Activated naive CD8-positive, alpha-beta T cell treated with anti-CD3 and anti-CD28 coated beads, Interleukin-2, amount 50 U/mL, for 24 hours (primary cell): ENCODE measurements at regions not wholly inside any gene's neighbourhood (a gene's known extent, or its start where the extent isn't known, plus 50 kb on each side); places are given as distances from the start of the nearest gene placed in this dataset.

ENCODE experiments used
- ATAC-seq: fragments of 150-1000 bp; cut with Tn5 transposase; one replicate; pipeline ENCODE4 v1.10.0; 2021
- DNase-seq: peaks from one replicate; pipeline ENCODE4 v3.0.0; 2021
- H3K27ac Mint-ChIP-seq: one replicate; pipeline ENCODE4 v1.8.0; 2021; ENCODE audit warnings: mild to moderate bottlenecking, mixed read lengths
- H3K27me3 Mint-ChIP-seq: one replicate; pipeline ENCODE4 v1.8.0; 2021; ENCODE audit warnings: mixed read lengths
- H3K36me3 Mint-ChIP-seq: one replicate; pipeline ENCODE4 v1.8.0; 2021; ENCODE audit warnings: low read depth, mixed read lengths
- H3K4me1 Mint-ChIP-seq: one replicate; pipeline ENCODE4 v1.8.0; 2021; ENCODE audit warnings: mixed read lengths
- H3K4me3 Mint-ChIP-seq: one replicate; pipeline ENCODE4 v1.8.0; 2021; ENCODE audit warnings: mild to moderate bottlenecking, moderate library complexity, mixed read lengths
- H3K9me3 Mint-ChIP-seq: one replicate; pipeline ENCODE4 v1.8.0; 2021; ENCODE audit warnings: mixed read lengths

GRCh38 chr3:111286746-111287145 lies 215.1 kb downstream of the NECTIN3 start:
- Mint-ChIP-seq H3K36me3 (peaks cover 2% of the 10 kb centered on the region), H3K9me3 (no peaks in the 10 kb centered on the region), H3K4me3 (no peak overlapping the region)

DNA sequence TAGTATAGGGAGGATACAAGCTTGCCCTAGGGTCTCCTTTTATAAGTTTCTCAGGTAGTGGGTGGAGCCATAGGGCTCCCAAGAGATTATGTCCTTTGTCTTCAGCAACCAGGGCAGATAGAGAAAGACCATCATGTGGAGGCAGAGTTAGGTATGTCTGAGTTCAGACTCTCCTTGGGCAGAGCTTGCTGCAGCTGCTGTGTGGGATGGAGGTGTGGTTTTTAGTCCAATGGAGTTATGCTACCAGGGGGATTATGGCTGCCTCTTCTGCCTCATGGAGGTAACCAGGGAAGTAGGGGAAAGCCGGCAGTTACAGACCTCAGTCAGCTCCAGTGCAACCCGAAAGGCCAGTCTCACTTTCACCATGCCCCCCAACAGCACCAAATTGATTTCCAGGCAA lies 220.5 kb downstream of the NECTIN3 start:
- Mint-ChIP-seq H3K36me3 (peaks cover 2% of the 10 kb centered on the region), H3K27ac (no peak overlapping the region)
- ATAC-seq = no peak

More at GRCh38 chr3:111286746-111287145, 215.1 kb downstream of the NECTIN3 start:
- H3K4me1 Mint-ChIP-seq = peaks cover 19% of the 10 kb centered on the region
- DNase-seq (no peak), ATAC-seq (no peak)
- no peaks in the 10 kb centered on the region for H3K27me3 Mint-ChIP-seq
- H3K27ac Mint-ChIP-seq = no peak overlapping the region

DNA sequence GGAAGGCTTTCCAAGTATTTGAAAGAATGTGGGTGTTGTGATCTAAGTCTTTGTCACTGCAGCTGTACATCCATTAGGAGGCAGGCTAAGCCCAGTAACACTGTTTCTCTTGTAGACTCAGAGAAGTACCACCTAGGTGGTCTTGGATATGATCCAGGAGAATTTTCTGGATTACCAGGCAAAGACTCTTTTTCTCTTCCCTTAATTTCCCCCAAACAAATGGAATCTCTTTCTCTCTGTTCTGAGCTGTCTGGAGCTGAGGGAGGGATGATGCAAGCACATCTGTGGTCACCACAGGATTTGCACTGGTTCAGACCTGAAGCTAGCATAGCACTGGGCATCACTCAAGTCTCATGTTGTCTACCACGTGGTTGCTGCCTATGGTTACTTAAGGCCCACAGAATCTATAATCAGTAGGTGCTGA lies 227.6 kb downstream of the NECTIN3 start:
- Mint-ChIP-seq H3K9me3 (no peaks in the 10 kb centered on the region), H3K4me1 (peaks cover 10% of the 10 kb centered on the region), H3K27ac (no peak overlapping the region), H3K27me3 (no peaks in the 10 kb centered on the region), H3K4me3 (no peak overlapping the region), H3K36me3 (no peaks in the 10 kb centered on the region)
- ATAC-seq = peak; percentile 54
- DNase-seq = no peak

More for the DNA sequence above, 220.5 kb downstream of the NECTIN3 start:
- Mint-ChIP-seq H3K9me3 (no peaks in the 10 kb centered on the region), H3K4me1 (no peaks in the 10 kb centered on the region), H3K4me3 (no peak overlapping the region), H3K27me3 (no peaks in the 10 kb centered on the region)
- no peak for DNase-seq

DNA sequence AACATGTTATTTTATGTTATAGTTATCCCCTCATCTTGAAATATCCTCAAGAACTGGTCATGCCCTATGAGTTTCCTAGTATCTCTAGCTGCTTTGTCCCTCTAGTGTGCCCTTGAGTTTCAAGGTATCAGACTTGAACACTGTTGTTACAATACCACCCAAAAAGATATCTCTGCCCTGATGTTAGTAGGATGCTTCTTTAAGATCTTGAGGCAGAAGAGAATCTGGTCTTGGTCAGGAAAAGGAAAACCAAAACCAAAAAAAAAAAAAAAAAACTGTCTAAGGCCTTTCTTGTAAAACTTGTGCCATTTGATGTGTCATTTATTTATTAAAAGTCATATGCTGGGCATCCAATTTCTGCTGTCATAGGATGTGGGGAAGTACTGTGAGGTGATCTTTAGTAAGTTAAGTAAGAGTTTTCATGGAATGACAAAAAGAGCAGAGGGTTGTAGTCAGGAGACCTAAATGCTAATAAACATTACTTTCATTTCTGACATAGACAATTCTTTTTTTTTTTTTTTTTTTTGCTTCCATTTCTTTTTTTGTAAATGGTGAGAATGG lies 229.7 kb downstream of the NECTIN3 start:
- DNase-seq (no peak), ATAC-seq (no peak)
- Mint-ChIP-seq H3K4me3 (no peak overlapping the region), H3K27me3 (no peaks in the 10 kb centered on the region), H3K9me3 (no peaks in the 10 kb centered on the region), H3K4me1 (peaks cover 10% of the 10 kb centered on the region), H3K27ac (no peak overlapping the region), H3K36me3 (no peaks in the 10 kb centered on the region)

GRCh38 chr3:111302063-111302462 lies 230.4 kb downstream of the NECTIN3 start:
- no peak for ATAC-seq
- Mint-ChIP-seq H3K27me3 (no peaks in the 10 kb centered on the region), H3K36me3 (no peaks in the 10 kb centered on the region), H3K4me3 (no peak overlapping the region), H3K4me1 (peaks cover 10% of the 10 kb centered on the region), H3K27ac (no peak overlapping the region), H3K9me3 (no peaks in the 10 kb centered on the region)
- no peak for DNase-seq

- Mint-ChIP-seq H3K9me3 (no peaks in the 10 kb centered on the region), H3K4me3 (no peak overlapping the region), H3K36me3 (no peaks in the 10 kb centered on the region), H3K27ac (no peak overlapping the region), H3K27me3 (no peaks in the 10 kb centered on the region), H3K4me1 (peaks cover 10% of the 10 kb centered on the region)
- no peak for DNase-seq
- no peak for ATAC-seq
These were observed 232.1 kb downstream of the NECTIN3 start for GRCh38 chr3:111303760-111304159.

- Mint-ChIP-seq H3K4me3 (no peak overlapping the region), H3K27me3 (no peaks in the 10 kb centered on the region), H3K4me1 (peaks cover 25% of the 10 kb centered on the region), H3K27ac (no peak overlapping the region), H3K36me3 (no peaks in the 10 kb centered on the region), H3K9me3 (no peaks in the 10 kb centered on the region)
- DNase-seq = no peak
- no peak for ATAC-seq
These were observed 234.3 kb upstream of the CD96 start for GRCh38 chr3:111307676-111308075.

DNA sequence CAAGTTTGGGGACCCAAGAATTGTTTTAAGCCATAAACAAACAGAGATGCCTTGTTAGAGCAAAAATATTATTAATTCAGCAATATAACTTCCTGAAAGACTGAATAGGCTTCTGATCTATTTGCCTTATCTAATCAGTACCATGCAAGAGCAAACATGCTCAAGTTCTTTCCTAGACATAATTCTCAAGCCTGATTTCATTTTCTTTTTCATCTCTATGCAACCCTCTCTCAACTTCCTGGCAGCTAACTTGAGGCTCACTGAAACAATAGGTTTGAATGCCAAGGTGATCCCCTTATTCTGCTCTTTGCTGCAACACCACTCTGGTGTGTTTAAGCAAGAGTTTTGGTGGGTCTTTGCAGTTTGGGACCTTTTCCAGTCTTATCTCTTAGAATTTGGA lies 230.9 kb upstream of the CD96 start:
- no peak overlapping the region for H3K4me3 Mint-ChIP-seq
- H3K9me3 Mint-ChIP-seq = no peaks in the 10 kb centered on the region
- peak; percentile 13 for ATAC-seq
- H3K4me1 Mint-ChIP-seq = peaks cover 25% of the 10 kb centered on the region
- H3K27me3 Mint-ChIP-seq = no peaks in the 10 kb centered on the region
- no peaks in the 10 kb centered on the region for H3K36me3 Mint-ChIP-seq
- no peak for DNase-seq
- no peak overlapping the region for H3K27ac Mint-ChIP-seq

GRCh38 chr3:111311709-111312235 lies 230.2 kb upstream of the CD96 start:
- H3K4me3 Mint-ChIP-seq = no peak overlapping the region
- no peaks in the 10 kb centered on the region for H3K36me3 Mint-ChIP-seq
- H3K27me3 Mint-ChIP-seq = no peaks in the 10 kb centered on the region
- peaks cover 25% of the 10 kb centered on the region for H3K4me1 Mint-ChIP-seq
- no peaks in the 10 kb centered on the region for H3K9me3 Mint-ChIP-seq
- peak overlapping the region; percentile 67 for H3K27ac Mint-ChIP-seq
- peak; percentile 78 for ATAC-seq
- DNase-seq = no peak

- H3K27ac Mint-ChIP-seq = no peak overlapping the region
- no peak for DNase-seq
- no peak overlapping the region for H3K4me3 Mint-ChIP-seq
- H3K4me1 Mint-ChIP-seq = peaks cover 25% of the 10 kb centered on the region
- no peak for ATAC-seq
- no peaks in the 10 kb centered on the region for H3K9me3 Mint-ChIP-seq
- H3K36me3 Mint-ChIP-seq = no peaks in the 10 kb centered on the region
- H3K27me3 Mint-ChIP-seq = no peaks in the 10 kb centered on the region
These were observed 227.7 kb upstream of the CD96 start for GRCh38 chr3:111314181-111314873.

DNA sequence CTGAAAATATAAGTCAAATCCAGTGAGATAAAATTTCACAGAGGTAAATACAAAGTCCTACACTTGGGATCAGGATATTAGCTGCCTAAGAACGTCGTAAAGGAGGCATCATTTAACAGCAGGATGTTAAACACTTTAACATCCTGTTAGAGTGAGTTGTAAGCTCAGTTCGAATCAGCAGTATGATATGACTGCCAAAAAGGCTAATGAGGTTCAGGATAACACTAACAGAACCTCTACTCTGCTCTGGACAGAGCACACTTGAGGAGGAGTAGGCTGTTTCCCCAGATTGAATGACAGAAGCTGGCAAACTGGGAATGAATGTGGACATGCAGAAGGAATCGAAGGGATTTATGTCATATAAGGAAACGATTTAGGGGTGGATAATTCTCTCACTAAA lies 227.1 kb upstream of the CD96 start:
- DNase-seq (no peak), ATAC-seq (no peak)

GRCh38 chr3:111315930-111316587 lies 225.9 kb upstream of the CD96 start:
- DNase-seq (no peak), ATAC-seq (no peak)
- no peaks in the 10 kb centered on the region for H3K9me3 Mint-ChIP-seq
- H3K4me3 Mint-ChIP-seq = no peak overlapping the region
- peaks cover 14% of the 10 kb centered on the region for H3K4me1 Mint-ChIP-seq
- no peaks in the 10 kb centered on the region for H3K27me3 Mint-ChIP-seq
- H3K27ac Mint-ChIP-seq = no peak overlapping the region
- H3K36me3 Mint-ChIP-seq = no peaks in the 10 kb centered on the region

More for the DNA sequence above, 227.1 kb upstream of the CD96 start:
- Mint-ChIP-seq H3K4me3 (no peak overlapping the region), H3K36me3 (no peaks in the 10 kb centered on the region), H3K4me1 (peaks cover 25% of the 10 kb centered on the region), H3K9me3 (no peaks in the 10 kb centered on the region), H3K27ac (no peak overlapping the region), H3K27me3 (no peaks in the 10 kb centered on the region)

- H3K9me3 Mint-ChIP-seq = no peaks in the 10 kb centered on the region
- no peaks in the 10 kb centered on the region for H3K36me3 Mint-ChIP-seq
- no peaks in the 10 kb centered on the region for H3K27me3 Mint-ChIP-seq
- no peak overlapping the region for H3K27ac Mint-ChIP-seq
- ATAC-seq (no peak), DNase-seq (no peak)
- H3K4me3 Mint-ChIP-seq = no peak overlapping the region
- peaks cover under 1% of the 10 kb centered on the region for H3K4me1 Mint-ChIP-seq
These were observed 223.7 kb upstream of the CD96 start for GRCh38 chr3:111318289-111318688.

GRCh38 chr3:111319598-111319997 lies 222.4 kb upstream of the CD96 start:
- H3K36me3 Mint-ChIP-seq = peaks cover 2% of the 10 kb centered on the region
- H3K27ac Mint-ChIP-seq = no peak overlapping the region
- ATAC-seq (no peak), DNase-seq (no peak)
- H3K4me1 Mint-ChIP-seq = peaks cover 14% of the 10 kb centered on the region
- no peaks in the 10 kb centered on the region for H3K9me3 Mint-ChIP-seq
- H3K27me3 Mint-ChIP-seq = no peaks in the 10 kb centered on the region
- H3K4me3 Mint-ChIP-seq = no peak overlapping the region

DNA sequence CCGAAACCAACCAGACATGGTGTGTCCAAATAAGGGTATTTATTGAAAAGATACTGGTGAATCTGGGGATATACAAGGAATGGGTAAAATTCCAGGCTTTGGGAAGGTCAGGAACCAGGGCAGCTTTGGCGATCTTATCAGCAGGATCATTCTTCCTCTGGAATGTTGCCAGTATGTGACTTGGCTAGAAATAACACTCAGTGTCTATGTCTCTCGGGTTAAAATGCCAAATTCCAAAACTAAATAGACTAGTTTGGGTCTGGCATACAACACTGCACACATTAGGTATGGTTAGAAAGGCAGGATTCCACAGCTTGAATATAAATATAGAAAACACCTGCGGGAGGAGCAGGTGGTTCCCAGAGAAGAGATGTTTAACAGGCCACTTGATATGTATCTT lies 220.2 kb upstream of the CD96 start:
- DNase-seq = no peak
- no peak for ATAC-seq
- H3K9me3 Mint-ChIP-seq = peaks cover 5% of the 10 kb centered on the region
- no peak overlapping the region for H3K4me3 Mint-ChIP-seq
- no peak overlapping the region for H3K27ac Mint-ChIP-seq
- H3K27me3 Mint-ChIP-seq = no peaks in the 10 kb centered on the region
- peaks cover 36% of the 10 kb centered on the region for H3K4me1 Mint-ChIP-seq
- H3K36me3 Mint-ChIP-seq = peaks cover 2% of the 10 kb centered on the region
